Erythroblast (primary cell): ENCODE measurements at regions not wholly inside any gene's neighbourhood (a gene's known extent, or its start where the extent isn't known, plus 50 kb on each side); places are given as distances from the start of the nearest gene placed in this dataset.
"Not testable (repeated sequence)": the region's sequence is repeated elsewhere in the genome, so short reads cannot be mapped to it uniquely, and the experiment has no call there.

Experiments used
- DNase-seq, 2 experiments: peaks; one replicate each; lab custom pipeline; 2025; lab: John Stamatoyannopoulos, UW
- GATA1 ChIP-seq: IDR thresholded peaks from 2 replicates; pipeline ENCODE4 v1.6.1; 2011; ENCODE audit warnings: low read depth, mild to moderate bottlenecking, control low read depth, low read length, moderate library complexity
- POLR2A ChIP-seq: IDR thresholded peaks from 2 replicates; pipeline ENCODE4 v1.6.1; 2011; ENCODE audit warnings: mild to moderate bottlenecking, low read length

DNA sequence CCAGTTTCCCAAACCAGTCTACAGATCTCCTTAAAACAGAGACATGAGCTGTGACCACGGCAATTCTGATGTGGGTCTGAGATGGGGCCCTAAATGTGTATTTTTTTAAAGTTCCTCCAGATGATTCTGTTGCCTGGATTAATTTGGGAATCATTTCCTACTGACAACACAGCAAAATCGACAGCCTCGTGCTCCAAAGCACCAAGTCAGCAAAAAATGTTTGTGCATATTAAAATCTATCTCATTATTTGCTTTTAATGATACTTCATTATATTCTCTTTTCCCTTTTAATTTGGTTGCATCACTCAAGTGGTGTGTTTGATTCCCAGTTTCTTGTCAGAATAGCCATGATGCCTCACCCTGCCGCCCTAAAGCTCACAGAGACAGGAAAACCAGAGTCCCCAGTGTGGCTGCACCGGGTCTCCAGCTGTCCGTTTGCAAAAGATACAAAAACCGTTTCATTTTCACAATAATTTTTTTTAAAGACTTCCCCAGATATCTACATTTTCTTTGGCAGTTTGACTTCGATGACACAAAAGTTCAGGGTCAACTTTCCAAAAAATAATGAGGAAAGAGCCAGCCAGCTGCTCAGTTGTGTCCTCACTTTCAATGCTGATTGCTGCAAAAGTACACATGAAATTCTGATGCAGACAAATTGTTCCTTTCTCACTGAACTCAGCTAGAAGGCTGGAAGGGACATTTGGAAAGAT lies 443.2 kb upstream of the ID2 start:
- TF ChIP-seq GATA1: no peak
- no peak for TF ChIP-seq POLR2A
- DNase-seq: no peak

DNA sequence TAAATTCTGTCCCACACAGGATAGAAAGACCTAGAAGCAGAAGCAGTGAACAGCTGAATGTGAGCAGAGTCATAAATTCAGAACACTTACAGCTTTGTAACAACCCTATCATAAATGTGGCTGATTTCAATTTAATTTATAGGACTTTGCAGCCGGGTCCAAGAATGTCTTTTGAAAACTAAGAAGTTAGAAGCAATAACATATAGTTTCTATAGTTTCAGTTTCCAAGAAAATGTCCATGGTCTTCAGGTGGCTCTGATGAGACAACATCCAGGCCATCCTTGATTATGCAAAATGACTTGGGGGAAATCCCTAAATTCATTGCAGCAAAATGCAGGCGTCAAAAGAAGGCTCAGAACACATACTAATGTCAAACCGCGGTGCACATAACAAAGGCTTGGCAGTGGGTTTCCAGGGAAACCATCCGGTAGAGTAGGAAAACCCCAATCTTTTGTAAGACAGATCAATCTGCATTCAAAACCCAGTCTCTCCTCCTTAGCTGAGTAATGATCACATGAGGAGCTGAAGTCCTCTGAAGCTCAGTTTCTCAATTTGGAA lies 442.2 kb upstream of the ID2 start:
- no peak for TF ChIP-seq GATA1
- TF ChIP-seq POLR2A: no peak
- DNase-seq: no peak

DNA sequence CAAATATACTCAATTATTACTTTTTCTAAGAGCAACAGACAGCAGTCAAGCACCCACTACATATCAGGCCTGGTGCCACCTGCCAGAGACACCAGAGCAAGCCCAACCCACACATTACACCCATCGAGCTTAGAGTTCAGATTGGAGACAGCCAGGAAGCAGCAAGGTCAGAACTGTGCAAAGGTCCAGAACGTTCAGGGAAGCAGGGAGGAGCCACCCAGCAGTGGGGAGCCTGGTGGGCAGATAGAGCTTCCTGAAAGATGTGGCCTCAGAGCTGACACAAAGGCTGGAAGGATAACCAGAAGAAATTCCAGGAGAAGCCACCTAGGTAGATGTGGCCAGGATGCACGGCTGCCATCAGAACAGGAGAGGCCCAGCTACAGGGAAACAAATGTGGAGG lies 440.5 kb upstream of the ID2 start:
- TF ChIP-seq GATA1 (no peak), POLR2A (no peak)
- no peak for DNase-seq

DNA sequence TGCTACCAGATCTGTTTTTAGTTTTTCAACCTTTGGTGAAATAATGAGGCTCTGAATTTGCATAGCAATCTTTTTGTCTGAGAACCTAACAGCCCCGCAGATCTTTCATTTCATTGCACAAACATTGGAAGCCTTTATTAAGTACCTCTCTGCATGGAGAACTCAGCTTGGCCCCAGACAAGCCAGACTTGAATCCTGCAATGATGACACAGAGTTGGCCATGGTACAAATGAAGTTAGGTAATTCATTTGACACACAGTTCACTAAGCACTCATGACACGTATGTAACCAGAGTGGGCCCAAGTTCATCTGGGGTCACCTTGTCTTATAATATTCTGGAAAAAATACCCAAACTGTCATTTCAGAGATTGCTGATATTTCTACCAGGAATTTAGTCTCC lies 439.1 kb upstream of the ID2 start:
- TF ChIP-seq GATA1: no peak
- TF ChIP-seq POLR2A: no peak
- no peak for DNase-seq

DNA sequence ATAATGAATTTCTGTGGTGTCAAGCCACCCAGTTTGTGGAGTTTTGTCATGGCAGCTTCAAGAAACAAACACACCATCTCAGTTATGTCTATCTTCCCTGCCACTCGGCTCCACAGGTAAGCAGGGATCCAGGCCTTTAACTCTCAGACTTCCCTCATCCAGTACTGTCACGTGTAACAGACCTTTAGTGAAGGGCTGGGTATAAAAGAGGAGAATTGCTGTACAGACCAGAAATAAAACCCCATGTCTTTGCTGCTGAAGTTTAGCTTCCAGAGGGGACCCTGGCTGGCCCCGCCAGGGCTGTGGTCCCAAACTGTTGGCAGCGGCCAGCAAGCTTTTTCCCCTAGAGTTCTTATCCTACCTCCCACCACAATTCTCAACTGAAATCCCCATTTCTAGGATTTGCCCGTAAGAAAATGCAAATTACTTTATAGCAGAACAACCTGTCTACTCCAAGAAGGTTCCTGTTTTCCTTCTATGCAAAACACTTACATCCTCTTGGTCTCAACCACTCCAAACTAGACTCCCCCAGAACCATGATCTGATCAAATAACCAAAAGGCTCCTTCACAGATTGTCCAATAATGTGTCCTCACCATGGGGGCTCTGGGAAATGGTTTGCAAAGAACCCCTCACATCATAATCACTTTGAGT lies 438.0 kb upstream of the ID2 start:
- TF ChIP-seq GATA1 (no peak), POLR2A (no peak)
- no peak for DNase-seq

DNA sequence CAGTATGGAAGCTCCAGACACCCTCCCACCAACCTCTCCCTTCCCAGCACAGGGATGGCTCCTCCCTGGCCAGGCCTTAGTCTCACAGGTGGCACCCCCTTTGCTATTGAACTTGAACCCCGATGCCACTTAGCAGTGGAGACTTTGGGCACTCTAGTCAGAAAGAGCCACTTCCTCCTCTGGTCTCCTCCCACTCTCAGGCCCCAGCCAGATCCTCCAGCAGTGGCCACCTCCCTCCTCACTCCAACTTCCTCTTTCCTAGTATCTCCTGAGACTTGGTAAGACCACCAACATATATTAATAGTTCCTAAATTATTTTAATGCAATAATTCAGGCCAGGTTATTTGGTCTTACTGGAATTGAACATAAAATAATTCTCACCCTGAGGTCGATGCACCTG lies 437.2 kb upstream of the ID2 start:
- no peak for DNase-seq
- TF ChIP-seq GATA1: no peak
- TF ChIP-seq POLR2A: no peak

DNA sequence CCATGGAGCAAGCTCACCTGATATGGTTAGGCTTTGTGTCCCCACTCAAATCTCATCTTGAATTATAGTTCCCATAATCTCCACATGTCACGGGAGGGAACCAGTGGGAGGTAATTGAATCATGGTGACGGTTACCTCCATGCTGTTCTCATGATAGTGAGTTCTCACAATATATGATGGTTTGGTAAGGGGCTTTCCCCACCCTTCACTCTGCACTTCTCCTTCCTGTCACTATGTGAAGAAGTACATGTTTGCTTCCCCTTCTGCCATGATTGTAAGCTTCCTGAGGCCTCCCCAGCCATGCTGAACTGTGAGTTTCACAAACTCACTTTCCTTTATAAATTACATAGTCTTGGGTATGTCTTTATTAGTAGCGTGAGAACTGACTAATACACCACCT lies 435.7 kb upstream of the ID2 start:
- TF ChIP-seq GATA1: no peak
- TF ChIP-seq POLR2A: no peak
- DNase-seq: no peak

DNA sequence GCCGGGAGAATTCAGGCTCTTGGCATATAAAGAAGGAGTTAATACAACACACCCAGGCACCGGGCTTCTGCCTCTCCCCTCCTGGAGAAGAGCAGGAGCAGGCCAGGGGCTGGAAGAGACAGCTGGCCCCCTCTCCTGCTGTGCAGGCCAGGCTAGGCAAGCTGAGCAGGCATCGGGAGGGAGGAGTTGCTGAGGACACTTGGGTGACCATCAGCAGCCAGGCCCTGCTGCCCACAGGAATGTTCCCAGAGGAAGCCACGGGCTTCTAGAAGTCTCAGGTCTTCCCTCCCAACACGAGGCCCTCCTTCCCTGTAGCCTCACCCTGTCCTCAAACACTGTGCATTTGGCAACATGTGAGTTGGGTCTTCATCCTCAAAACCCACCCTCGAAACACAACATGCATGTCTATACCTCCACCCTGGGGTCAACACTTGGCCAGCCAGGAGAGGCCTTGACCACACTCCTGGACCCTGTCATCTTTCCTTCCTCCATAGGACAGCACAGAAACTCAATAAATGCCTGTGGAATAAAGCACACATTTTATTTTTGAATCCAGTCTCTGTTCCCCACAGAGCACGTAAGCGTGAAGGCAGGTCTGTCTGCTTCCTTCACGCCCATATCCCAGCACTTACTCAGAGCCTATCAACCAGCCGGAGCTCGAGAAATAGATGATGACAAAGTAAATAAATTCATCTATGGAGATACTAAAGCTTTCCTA lies 433.8 kb upstream of the ID2 start:
- no peak for DNase-seq
- TF ChIP-seq GATA1 (no peak), POLR2A (no peak)

DNA sequence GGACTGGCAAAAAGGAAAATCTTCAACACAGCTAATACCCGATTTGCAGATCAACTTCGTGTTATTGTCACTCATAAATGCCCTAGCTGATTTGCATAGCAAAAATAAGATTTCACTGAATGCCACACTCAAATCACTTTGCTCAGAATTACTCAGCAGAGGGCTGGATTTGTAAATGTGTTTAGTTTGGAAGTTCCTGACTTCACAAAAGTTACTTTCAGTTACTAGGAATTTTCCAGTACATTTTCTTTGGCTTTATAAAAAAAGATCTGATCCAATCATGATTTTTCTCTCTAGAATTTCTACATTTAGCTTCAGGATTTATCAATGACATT lies 433.3 kb upstream of the ID2 start:
- TF ChIP-seq GATA1 (no peak), POLR2A (no peak)
- no peak for DNase-seq

DNA sequence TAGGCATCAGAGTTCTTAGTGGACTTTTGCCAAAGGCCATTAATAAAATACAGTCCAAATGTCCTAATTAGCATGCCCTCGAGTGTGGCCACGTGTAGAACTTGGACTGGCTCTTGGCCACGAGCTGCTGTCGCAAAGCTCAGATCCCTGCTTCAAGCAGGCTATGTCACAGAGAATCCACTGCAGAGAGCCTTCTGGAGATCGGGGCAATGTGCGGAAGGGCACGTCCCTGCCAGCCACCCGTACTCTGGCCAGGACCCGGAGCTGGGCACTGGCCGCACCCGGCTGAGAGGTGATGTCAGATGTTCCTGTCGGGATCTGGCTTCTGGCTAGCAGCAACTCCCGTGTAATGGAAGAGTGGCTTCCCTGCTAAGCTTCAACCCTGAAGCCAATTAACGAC lies 432.7 kb upstream of the ID2 start:
- no peak for DNase-seq

DNA sequence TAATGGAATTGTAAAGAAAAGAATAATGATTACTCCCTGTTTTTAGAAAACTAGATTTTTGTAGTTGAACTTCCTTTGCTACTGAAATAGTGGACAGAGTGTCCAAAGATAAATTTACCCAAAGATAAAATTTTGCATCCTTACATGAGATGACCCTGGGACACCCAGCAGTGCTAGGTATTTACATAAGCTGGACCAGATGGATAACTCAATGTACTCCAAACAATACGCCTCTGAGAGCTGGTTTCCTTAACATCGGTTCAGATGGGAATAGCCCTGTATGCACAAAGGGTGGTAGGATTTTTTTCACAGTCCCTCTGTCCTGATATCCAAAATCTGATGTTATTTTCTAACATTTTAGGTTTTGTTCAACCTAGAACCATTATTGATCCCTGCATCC lies 432.1 kb upstream of the ID2 start:
- no peak for DNase-seq
- TF ChIP-seq POLR2A (no peak), GATA1 (no peak)

More for the DNA sequence above, 432.7 kb upstream of the ID2 start:
- no peak for TF ChIP-seq POLR2A
- TF ChIP-seq GATA1: no peak

DNA sequence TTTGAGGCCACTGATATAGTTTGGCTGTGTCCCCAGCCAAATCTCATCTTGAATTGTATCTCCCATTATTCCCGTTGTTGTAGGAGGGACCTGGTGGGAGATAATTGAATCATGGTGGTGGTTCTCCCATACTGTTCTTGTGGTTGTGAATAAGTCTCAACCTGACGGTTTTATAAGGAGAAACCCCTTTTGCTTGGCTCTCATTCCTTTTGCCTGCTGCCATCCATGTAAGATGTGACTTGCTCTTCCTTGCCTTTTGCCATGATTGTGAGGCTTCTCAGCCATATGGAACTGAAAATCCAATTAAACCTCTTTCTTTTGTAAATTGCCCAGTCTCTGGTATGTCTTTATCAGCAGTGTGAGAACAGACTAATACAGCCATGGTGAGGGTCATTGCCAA lies 431.6 kb upstream of the ID2 start:
- not testable (repeated sequence) for DNase-seq

DNA sequence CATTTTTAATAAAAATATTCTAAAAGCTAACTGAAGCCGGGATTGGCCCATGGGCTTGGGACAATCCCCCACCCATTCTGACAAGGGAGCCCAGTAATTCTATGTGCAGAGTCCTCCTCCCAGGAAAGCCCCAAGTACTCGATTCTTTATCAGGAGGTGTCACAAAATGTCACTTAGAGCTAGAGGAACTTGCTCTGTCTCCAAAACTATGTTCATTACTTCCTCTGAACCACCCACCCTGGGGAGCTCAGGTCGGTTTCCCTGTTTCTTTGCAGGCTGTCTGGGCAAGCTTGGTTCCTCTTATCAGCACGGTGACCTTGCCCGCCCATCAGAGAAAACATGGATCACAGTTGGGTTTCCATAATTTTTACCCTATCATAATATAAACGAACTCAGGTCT lies 430.6 kb upstream of the ID2 start:
- DNase-seq: no peak

DNA sequence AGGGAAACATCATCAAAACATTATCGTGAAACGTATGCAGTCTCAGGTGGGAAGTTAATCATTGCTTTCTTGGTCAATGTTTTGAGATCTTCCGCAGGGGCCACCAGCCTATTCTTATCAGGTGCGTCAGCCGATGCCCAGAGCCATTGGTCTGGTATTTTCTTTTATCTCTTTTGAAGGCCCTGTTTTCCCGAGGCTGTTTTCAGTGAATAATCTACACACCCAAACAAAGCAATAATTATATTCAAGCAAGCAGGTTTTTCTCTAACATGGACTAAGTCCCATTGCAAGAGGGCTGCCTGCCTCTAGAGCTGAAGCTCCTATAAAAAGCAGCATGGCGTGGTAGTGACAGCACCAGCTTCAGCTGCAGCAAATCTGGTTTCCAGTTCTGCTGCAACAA lies 430.0 kb upstream of the ID2 start:
- DNase-seq: no peak
- no peak for TF ChIP-seq POLR2A
- no peak for TF ChIP-seq GATA1

More for the DNA sequence above, 430.6 kb upstream of the ID2 start:
- no peak for TF ChIP-seq POLR2A
- TF ChIP-seq GATA1: no peak
